ENCODE measurements at regions not wholly inside any gene's neighbourhood (a gene's known extent, or its start where the extent isn't known, plus 50 kb on each side); places are given as distances from the start of the nearest gene placed in this dataset.

DNA sequence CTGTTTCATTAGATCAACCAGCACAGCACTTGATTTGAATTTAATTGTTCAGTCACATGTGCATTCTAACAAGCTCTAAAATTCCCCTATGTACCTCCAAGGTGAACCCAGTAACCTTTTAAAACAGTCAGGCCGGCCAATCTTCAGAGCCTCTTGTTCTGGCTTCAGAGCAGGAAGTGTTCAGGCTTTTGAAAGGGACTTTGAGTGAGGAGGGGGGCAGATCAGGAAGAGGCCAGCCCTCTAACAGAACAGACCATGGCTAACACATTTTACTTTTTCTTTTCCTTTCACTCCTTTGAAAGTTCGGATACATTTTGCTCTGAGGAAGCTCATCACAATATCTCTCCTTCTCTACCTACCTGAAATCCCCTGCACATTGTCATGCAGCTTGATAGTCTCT, 390.3 kb downstream of the TBC1D4 start:
- TF ChIP-seq POLR2A (IDR thresholded peaks at IDR 0.05) (no peak), POLR2AphosphoS5 (IDR thresholded peaks at IDR 0.05) (no peak)
- TF ChIP-seq, protein P1, sequence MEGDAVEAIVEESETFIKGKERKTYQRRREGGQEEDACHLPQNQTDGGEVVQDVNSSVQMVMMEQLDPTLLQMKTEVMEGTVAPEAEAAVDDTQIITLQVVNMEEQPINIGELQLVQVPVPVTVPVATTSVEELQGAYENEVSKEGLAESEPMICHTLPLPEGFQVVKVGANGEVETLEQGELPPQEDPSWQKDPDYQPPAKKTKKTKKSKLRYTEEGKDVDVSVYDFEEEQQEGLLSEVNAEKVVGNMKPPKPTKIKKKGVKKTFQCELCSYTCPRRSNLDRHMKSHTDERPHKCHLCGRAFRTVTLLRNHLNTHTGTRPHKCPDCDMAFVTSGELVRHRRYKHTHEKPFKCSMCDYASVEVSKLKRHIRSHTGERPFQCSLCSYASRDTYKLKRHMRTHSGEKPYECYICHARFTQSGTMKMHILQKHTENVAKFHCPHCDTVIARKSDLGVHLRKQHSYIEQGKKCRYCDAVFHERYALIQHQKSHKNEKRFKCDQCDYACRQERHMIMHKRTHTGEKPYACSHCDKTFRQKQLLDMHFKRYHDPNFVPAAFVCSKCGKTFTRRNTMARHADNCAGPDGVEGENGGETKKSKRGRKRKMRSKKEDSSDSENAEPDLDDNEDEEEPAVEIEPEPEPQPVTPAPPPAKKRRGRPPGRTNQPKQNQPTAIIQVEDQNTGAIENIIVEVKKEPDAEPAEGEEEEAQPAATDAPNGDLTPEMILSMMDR (IDR thresholded peaks at IDR 0.05 in 8 of 11, conservative IDR thresholded peaks at IDR 0.05 in 3 of 11), result no peak

Measured in spleen (tissue), 7 donors.